IPS DF 19.7 (cell line): ENCODE measurements at regions not wholly inside any gene's neighbourhood (a gene's known extent, or its start where the extent isn't known, plus 50 kb on each side); places are given as distances from the start of the nearest gene placed in this dataset.

ENCODE experiments used
- DNase-seq: peaks from one replicate; pipeline ENCODE4 v3.0.0-alpha.2; 2013; ENCODE audit warnings: low read depth, low spot score

DNA sequence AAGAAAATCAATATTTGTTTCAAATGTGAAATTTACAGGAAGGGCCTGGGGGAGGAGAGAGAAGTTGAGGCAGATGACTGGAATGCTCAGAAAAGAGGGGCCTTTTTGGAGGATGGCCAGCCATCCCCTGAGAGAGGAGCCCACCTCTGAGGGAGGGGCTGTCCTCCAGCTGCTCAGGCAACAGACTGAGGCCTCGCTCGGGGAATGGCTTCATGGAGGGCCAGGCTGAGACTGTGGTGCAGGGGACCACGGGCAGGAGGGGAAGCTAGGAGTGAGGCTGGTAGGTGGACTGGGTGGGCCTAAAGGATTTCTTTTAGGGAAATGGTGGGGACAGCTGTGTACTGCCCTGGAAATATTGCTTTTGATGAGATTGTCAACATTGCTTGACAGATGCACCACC lies 73.5 kb upstream of the CADM1 start:
- no peak for DNase-seq

DNA sequence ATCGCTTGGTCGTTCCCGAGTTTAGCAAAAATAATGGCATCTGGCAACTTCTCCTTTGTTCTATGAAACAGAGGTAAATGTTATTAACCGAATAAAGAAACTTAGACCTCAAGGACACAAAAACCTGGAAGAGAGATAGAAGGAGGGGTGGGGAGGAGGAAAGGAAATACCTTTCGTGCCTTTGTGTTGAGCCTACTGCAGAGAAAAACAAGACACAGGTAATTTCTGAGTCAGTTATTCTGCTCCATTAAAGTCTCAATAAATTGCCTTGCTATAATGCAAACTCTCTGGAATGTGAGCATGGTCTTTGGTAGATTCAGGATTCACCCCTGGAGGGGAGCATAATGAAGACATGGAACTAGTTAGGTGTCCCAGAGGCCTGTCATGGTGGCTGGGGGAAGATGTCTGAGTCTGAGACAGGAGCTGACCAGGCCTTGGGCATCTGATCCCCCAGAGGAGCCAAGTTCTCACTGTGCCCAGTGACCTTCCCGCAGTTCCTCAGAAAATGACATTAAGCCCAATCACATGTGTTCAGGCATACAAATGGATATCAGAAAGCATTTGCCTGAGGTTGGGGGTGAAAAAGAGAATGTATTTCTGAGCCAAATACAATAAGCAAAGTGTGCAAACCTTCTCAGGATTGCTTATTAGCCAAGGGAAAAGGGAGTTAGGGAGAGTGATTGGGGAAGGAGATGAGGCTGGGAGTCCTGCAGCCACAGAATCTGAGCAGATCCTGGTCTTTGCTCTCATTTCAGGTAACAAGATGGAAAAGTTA lies 72.6 kb upstream of the CADM1 start:
- DNase-seq, result no peak

DNA sequence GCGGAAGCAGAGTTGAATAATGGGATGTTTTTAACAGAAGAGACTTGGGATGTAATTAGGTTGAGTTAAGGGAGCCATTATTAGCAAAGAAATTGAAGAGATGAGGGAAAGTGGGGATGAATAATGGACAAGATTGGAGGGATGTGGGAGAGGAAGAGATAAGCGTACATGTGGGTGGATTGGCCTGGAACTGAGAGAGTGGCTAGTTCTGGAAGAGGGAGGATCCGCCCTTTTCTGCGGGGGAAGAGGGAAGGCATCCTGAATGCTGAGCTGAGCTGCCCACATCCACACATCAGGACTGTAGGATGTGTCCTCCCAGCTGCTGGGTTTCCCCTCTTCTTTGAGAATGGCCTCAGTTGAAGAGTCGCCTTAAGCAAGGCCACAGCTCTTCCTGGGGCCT lies 68.3 kb upstream of the CADM1 start:
- DNase-seq, result no peak

DNA sequence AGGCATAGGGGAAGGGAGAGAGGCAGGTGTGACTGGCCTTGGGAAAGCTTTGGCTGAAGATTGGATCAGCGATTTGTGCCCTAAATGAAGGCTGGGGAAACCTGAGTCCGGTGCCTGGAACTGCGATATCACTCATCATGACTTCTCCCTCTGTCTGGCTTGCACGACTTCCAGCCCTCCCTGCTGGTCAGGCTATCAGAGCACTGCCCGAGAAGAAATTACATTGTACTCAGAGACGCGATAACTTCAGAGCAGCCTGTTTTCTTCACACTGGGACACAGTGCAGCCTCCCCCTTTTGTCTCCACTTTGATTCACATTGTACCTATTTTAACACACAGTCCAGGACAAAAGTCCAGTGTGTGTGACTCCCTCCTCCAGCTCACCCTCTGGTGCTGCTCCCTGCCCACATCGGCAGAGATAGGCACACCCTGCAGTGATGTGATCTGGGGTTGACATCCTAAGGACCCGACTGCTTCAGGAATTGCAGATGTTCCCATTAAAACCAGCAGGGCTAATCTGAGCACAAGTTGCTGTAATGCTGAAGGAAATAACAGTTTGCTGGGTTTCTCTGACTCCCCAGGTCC lies 62.1 kb upstream of the CADM1 start:
- no peak for DNase-seq

DNA sequence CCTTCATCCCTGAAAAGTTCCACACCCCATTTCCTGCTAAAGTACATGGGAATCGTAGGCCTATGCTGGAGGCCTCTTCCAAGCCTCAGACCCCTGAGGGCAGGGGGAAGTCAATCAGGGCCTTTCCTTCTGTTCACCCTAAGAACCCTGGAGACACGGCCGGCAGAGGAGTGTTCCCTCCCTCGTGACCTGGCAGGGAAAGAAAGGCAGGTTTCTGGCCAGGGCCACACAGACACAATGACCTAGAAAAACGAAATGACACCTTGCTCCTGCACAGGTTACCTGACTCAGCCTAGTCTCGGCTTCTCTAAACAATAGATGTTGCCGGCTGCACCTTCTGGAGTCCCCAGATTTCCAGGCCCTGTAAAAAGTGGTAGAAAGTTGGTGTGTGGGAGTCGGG lies 60.6 kb upstream of the CADM1 start:
- DNase-seq, result no peak

DNA sequence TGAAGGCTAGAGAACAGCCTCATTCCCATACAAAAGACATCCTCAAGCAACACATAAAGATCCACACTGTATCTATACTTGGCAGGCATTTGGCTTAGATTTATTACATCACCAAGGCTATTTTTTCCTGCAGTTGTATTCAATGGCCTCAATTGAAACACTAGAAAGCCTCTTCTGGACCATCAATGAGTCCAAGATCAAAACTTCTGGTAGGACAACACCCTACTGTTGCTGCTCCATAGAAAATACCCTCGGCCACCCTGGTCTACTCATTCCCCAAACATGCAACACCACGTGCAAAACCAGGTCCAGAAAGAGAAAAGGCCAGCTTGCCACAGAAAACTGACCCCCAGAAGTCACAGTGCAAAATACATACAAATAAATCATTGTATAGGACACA lies 56.9 kb upstream of the CADM1 start:
- DNase-seq, result no peak

DNA sequence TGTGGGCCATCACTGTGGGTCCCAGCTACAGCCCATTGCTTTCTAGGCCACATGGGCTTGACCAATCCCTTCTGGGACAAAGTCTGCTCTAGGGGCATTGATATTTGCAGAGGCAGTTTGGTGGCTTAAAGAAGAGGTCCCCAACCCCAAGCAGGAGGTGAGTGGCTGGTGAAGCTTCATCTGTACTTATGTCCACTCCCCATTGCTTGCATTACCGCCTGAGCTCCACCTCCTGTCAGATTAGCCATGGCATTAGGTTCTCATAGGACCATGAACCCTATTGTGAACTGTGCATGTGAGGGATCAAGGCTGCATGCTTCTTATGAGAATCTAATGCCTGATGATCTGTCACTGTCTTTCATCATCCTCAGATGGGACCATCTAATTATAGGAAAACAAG lies 54.4 kb upstream of the CADM1 start:
- no peak for DNase-seq

DNA sequence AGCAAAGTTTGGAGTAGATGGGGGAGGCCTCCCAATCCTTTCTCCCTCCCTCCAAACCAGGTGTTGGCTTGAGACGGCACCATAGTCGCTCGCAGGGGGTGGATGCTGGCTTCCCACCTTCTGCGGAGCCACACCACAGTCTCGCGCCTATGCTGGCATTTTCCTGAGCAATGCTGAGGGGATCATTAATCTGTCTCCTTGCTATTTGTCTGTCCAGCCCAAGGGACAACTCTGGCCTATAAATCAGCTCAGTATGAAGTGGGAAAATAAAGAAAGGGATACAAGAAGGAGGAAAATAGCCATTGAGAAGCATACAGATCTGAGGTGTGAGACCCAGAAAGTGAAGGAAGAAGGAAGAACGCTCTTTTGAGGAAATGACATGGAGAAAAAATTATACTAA lies 53.5 kb upstream of the CADM1 start:
- no peak for DNase-seq

DNA sequence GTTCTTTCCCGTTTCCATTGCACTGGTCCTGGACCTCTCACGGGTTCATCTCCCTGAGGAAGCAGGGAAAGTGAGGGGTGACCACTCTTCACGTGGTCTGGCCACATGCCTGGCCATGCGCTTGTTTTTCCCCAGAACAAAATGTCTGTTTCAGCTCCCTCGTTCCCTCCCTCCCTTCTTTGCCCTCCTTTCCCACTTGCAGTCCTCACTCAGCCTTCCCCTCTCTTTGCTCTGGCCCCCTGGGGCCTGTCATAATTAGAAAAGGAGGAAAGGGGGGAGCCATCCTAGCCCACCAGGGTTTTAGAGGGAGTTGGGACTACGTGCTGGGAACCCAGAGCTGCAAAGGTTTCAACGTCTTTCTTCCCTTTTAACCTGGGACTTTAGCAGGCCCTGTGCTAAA lies 52.8 kb upstream of the CADM1 start:
- no peak for DNase-seq

DNA sequence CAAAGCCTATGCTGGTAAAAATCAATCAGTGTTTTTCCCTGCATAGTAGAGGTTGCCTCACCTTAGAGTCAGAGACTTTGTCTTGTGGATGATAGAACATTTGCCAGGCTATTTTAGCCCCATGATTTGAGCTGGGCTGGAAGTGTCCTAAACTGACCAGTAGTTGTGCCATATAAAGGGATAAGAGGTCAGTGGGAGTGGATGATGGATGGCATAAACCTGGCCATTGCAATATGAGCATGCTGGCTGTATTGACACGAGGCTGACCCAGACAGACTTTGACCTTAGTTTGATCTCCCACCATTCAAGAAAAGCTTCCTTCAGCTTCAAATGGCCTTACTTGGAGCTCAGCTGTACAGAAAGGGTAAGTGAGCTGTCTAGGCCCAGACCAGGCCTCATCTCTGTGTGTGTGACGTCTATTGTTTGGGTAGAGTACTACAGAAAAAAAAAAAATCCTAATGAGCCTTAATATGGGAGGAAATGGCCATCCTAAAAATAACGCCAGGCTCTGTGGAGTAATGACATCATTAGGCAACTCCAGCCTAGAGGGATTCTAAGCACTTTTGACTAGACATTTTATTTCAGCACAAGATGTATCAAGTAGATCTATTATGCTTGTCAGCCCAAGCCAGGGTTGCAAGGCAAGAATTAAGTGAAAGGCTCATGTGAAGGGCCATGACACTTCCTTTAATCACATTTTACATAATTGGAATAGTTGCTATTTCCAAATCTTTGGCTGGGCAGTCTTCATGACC lies 51.3 kb upstream of the CADM1 start:
- DNase-seq, result no peak
